Large intestine (tissue), 3 donors: ENCODE measurements at regions not wholly inside any gene's neighbourhood (a gene's known extent, or its start where the extent isn't known, plus 50 kb on each side); places are given as distances from the start of the nearest gene placed in this dataset.

ENCODE experiments used
- DNase-seq, 2 donors: peaks; one replicate each; pipeline versions ENCODE4 v3.0.0 to v3.0.0-alpha.2; 2013
- H3K27ac ChIP-seq: one replicate; pipeline ENCODE4 v1.5.1; 2013; ENCODE audit warnings: low read length
- H3K27me3 ChIP-seq: 2 replicates; pipeline ENCODE4 v1.6.1; 2013; ENCODE audit warnings: low read length; ENCODE audit not compliant: control insufficient read depth, insufficient read depth
- H3K36me3 ChIP-seq: 2 replicates; pipeline ENCODE4 v1.6.1; 2013; ENCODE audit warnings: low read length; ENCODE audit not compliant: control insufficient read depth, insufficient read depth
- H3K4me1 ChIP-seq: one replicate; pipeline ENCODE4 v1.6.1; 2013; ENCODE audit warnings: low read length; ENCODE audit not compliant: control insufficient read depth, insufficient read depth
- H3K4me3 ChIP-seq: one replicate; pipeline ENCODE4 v1.5.1; 2013; ENCODE audit warnings: low read length
- H3K9me3 ChIP-seq: one replicate; pipeline ENCODE4 v1.6.1; 2013; ENCODE audit warnings: mild to moderate bottlenecking, low read depth, low read length, moderate library complexity; ENCODE audit not compliant: control insufficient read depth
- WGBS: methylation state at CpG from one replicate; pipeline ENCODE4 v1.1.5; 2013; ENCODE audit warnings: low lambda C conversion rate; ENCODE audit not compliant: insufficient coverage; 5-methylcytosine and 5-hydroxymethylcytosine counted together

GRCh38 chr10:8460626-8461025 is 406.1 kb downstream of the GATA3 start:
- no peaks in the 10 kb centered on the region for H3K4me1 ChIP-seq
- H3K4me3 ChIP-seq = no peak overlapping the region
- no peaks in the 10 kb centered on the region for H3K36me3 ChIP-seq
- H3K9me3 ChIP-seq = no peaks in the 10 kb centered on the region
- H3K27me3 ChIP-seq = no peaks in the 10 kb centered on the region
- DNase-seq = no peak
- H3K27ac ChIP-seq = no peak overlapping the region
- WGBS = no CpG with 5 or more reads among the region's 1 CpG

- 84% methylated on average over 3 of the region's 3 CpGs for WGBS
- H3K36me3 ChIP-seq = no peaks in the 10 kb centered on the region
- H3K27ac ChIP-seq = no peak overlapping the region
- H3K4me3 ChIP-seq = no peak overlapping the region
- no peaks in the 10 kb centered on the region for H3K27me3 ChIP-seq
- DNase-seq = no peak
- no peaks in the 10 kb centered on the region for H3K4me1 ChIP-seq
- no peaks in the 10 kb centered on the region for H3K9me3 ChIP-seq
These were observed 408.1 kb downstream of the GATA3 start for GRCh38 chr10:8462565-8462964.

DNA sequence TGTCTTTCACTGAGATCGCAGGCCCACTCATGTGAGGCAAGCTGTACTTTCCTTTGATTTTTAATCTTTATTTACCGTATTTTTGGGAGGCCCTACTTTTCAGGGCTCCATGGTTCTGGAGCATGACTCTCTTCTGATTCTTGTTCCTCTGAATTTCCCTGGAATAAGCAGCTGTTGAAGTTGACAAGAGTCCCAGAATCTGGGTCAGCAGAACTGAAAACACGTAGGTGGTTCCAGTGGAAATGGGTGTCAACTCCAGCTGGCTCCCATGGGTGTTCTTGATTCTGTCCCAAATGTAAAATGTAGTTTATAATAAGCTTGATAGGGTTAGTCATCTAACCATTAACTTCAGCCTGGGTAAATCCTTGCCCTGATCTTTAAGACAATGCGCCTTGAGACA is 409.4 kb downstream of the GATA3 start:
- no peaks in the 10 kb centered on the region for H3K9me3 ChIP-seq
- H3K27me3 ChIP-seq = no peaks in the 10 kb centered on the region
- no peak overlapping the region for H3K27ac ChIP-seq
- no peak for DNase-seq
- H3K36me3 ChIP-seq = no peaks in the 10 kb centered on the region
- H3K4me3 ChIP-seq = no peak overlapping the region
- 70% methylated on average over 2 of the region's 4 CpGs for WGBS
- H3K4me1 ChIP-seq = no peaks in the 10 kb centered on the region

GRCh38 chr10:8468477-8468876 is 414.0 kb downstream of the GATA3 start:
- Histone ChIP-seq H3K9me3 (no peaks in the 10 kb centered on the region), H3K27ac (no peak overlapping the region), H3K36me3 (no peaks in the 10 kb centered on the region), H3K4me1 (no peaks in the 10 kb centered on the region), H3K4me3 (no peak overlapping the region), H3K27me3 (no peaks in the 10 kb centered on the region)
- 100% methylated on average over 1 of the region's 3 CpGs for WGBS
- no peak for DNase-seq

- Histone ChIP-seq H3K36me3 (no peaks in the 10 kb centered on the region), H3K4me1 (no peaks in the 10 kb centered on the region), H3K27me3 (no peaks in the 10 kb centered on the region), H3K4me3 (no peak overlapping the region), H3K9me3 (no peaks in the 10 kb centered on the region), H3K27ac (no peak overlapping the region)
- 60% methylated on average over 1 of the region's 2 CpGs for WGBS
- no peak for DNase-seq
These were observed 418.7 kb downstream of the GATA3 start for GRCh38 chr10:8473205-8473604.

DNA sequence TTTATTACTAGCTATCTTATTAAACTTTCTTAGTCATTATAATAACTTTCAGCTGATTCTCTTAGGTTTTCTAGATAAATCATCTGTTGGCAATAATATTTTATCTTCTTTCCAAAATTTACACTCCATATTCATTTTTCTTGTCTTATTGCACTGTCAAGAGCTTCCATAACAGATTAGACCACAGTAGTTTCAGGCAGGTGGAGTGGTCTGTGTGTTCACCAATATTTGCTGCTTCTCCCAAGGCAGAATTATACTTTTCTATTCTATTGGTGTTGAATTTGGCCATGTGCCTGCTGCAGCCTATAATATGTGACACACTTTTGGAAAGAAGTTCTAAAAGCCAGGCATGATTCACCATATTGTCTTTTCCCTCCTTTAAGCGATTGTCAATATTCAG is 422.8 kb downstream of the GATA3 start:
- no CpG with 5 or more reads among the region's 1 CpG for WGBS
- DNase-seq = no peak
- no peaks in the 10 kb centered on the region for H3K27me3 ChIP-seq
- H3K36me3 ChIP-seq = no peaks in the 10 kb centered on the region
- H3K4me1 ChIP-seq = no peaks in the 10 kb centered on the region
- H3K9me3 ChIP-seq = no peaks in the 10 kb centered on the region
- no peak overlapping the region for H3K4me3 ChIP-seq
- H3K27ac ChIP-seq = no peak overlapping the region

GRCh38 chr10:8481718-8482504 is 427.4 kb downstream of the GATA3 start:
- Histone ChIP-seq H3K4me3 (no peak overlapping the region), H3K27ac (no peak overlapping the region), H3K27me3 (no peaks in the 10 kb centered on the region), H3K4me1 (no peaks in the 10 kb centered on the region), H3K9me3 (no peaks in the 10 kb centered on the region), H3K36me3 (no peaks in the 10 kb centered on the region)
- 62% methylated on average over 2 of the region's 10 CpGs for WGBS
- DNase-seq = no peak

DNA sequence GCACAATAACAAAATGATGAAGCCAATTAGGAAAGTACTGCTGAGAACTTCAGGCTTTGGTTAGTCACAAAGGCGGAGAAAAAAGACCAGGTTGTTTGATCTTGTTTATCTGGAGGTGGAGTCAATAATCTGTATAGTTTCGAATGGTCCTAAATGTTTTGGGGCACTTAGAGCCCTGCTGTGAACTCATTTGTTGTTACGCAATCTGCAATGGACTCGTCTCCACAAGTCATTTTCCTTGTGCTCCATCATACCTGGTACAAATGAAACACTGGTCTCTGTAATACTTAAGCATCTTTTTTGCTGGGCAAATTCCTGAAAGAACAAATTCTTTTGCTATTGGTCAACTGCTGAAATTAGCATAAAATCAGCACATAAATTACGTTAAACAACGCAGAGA is 430.5 kb downstream of the GATA3 start:
- Histone ChIP-seq H3K27me3 (no peaks in the 10 kb centered on the region), H3K9me3 (no peaks in the 10 kb centered on the region), H3K4me1 (no peaks in the 10 kb centered on the region), H3K36me3 (no peaks in the 10 kb centered on the region), H3K4me3 (no peak overlapping the region), H3K27ac (no peak overlapping the region)
- DNase-seq = no peak
- WGBS = 75% methylated on average over 4 of the region's 6 CpGs

DNA sequence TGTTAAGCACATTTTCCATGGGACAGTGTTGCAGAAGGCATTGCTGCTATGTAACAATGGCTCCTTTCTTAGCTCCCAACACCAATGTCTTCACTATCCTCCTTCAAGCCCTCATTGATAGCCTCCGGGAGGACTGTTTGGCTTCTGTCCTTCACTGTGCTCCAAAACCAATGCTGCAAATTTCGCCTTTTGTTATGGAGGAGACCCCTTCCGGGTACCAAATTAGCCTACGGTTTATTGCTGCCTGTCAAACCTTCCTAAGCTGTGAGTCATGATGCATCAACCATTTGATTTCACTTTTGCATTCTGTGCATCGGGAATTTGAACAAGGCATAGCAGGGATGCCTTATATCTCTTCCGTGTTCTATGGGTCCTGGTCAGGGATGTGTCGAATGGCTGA is 432.9 kb downstream of the GATA3 start:
- Histone ChIP-seq H3K27ac (no peak overlapping the region), H3K27me3 (no peaks in the 10 kb centered on the region), H3K9me3 (no peaks in the 10 kb centered on the region), H3K4me1 (no peaks in the 10 kb centered on the region), H3K4me3 (no peak overlapping the region), H3K36me3 (no peaks in the 10 kb centered on the region)
- 100% methylated on average over 1 of the region's 7 CpGs for WGBS
- no peak for DNase-seq

- Histone ChIP-seq H3K4me3 (no peak overlapping the region), H3K4me1 (no peaks in the 10 kb centered on the region)
- no CpG with 5 or more reads among the region's 3 CpGs for WGBS
These were observed 434.7 kb downstream of the GATA3 start for GRCh38 chr10:8489232-8489631.

GRCh38 chr10:8489823-8490222 is 435.3 kb downstream of the GATA3 start:
- Histone ChIP-seq H3K36me3 (no peaks in the 10 kb centered on the region), H3K4me1 (no peaks in the 10 kb centered on the region), H3K9me3 (no peaks in the 10 kb centered on the region), H3K27ac (no peak overlapping the region), H3K27me3 (no peaks in the 10 kb centered on the region), H3K4me3 (no peak overlapping the region)
- DNase-seq = no peak
- no CpG with 5 or more reads among the region's 6 CpGs for WGBS

More at GRCh38 chr10:8489232-8489631, 434.7 kb downstream of the GATA3 start:
- H3K9me3 ChIP-seq = no peaks in the 10 kb centered on the region
- no peak for DNase-seq
- no peaks in the 10 kb centered on the region for H3K27me3 ChIP-seq
- H3K27ac ChIP-seq = no peak overlapping the region
- H3K36me3 ChIP-seq = no peaks in the 10 kb centered on the region
